ENCODE measurements at regions not wholly inside any gene's neighbourhood (a gene's known extent, or its start where the extent isn't known, plus 50 kb on each side); places are given as distances from the start of the nearest gene placed in this dataset.

DNA sequence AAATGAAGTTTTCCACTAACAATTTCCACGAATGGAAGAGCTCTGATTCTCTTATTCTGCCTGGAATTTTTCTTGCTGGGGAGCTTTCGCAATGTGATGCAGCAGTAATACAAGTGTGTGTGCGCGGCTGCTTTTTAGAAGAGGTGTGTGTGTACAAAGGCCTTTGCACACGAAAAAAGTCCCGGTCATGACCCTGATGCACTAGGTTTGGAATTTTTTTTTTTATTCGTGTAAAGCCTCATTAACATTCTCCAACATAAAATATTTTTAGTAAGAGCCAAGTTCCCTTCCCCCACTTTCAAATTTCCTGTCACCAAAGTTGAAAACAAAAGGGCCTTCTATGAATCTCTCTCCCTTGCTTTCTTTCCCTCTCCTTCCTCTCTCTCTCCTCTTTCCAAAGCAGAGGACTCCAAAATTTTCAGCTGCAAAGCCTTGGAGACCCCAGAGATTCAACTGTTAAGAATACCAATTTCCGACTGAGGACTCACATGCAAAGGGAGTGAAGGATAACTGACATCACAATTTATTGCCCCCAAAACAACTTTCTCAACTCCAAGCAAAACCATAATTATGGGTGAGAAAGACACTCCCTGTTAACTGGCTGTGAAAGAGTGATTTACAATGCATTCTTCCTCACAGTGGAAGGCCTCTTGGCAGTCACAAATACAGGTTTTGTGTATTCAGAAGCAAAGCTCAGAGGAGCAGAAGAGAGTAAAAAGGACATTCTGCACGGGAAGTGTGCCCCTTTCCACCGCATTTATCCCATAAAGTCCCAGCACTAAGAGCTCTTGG, 421.2 kb upstream of the JARID2 start:
- H3K27me3 Mint-ChIP-seq (ENCODE audit: unreplicated experiment), result peaks cover 13% of the 10 kb centered on the region
- H3K4me3 Mint-ChIP-seq (ENCODE audit: low read depth, unreplicated experiment), result no peak overlapping the region
- no peaks in the 10 kb centered on the region for H3K36me3 Mint-ChIP-seq (ENCODE audit: insufficient read depth, unreplicated experiment)
- TF ChIP-seq, protein P1, sequence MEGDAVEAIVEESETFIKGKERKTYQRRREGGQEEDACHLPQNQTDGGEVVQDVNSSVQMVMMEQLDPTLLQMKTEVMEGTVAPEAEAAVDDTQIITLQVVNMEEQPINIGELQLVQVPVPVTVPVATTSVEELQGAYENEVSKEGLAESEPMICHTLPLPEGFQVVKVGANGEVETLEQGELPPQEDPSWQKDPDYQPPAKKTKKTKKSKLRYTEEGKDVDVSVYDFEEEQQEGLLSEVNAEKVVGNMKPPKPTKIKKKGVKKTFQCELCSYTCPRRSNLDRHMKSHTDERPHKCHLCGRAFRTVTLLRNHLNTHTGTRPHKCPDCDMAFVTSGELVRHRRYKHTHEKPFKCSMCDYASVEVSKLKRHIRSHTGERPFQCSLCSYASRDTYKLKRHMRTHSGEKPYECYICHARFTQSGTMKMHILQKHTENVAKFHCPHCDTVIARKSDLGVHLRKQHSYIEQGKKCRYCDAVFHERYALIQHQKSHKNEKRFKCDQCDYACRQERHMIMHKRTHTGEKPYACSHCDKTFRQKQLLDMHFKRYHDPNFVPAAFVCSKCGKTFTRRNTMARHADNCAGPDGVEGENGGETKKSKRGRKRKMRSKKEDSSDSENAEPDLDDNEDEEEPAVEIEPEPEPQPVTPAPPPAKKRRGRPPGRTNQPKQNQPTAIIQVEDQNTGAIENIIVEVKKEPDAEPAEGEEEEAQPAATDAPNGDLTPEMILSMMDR (IDR thresholded peaks at IDR 0.05; ENCODE audit: unreplicated experiment), result no peak
- BruUV-seq (replicated peaks), result no TSS peak
- H3K9me3 Mint-ChIP-seq (ENCODE audit: low read depth, unreplicated experiment), result peaks cover 1% of the 10 kb centered on the region
- no peak for DNase-seq
- CTCF ChIA-PET, result no interaction called here
- H3K4me1 Mint-ChIP-seq (ENCODE audit: low read depth, unreplicated experiment), result no peaks in the 10 kb centered on the region
- intact Hi-C loops (cut with micrococcal nuclease; ENCODE audit: unreplicated experiment), result no loop called here
- H3K27ac Mint-ChIP-seq (ENCODE audit: unreplicated experiment), result no peak overlapping the region

DNA sequence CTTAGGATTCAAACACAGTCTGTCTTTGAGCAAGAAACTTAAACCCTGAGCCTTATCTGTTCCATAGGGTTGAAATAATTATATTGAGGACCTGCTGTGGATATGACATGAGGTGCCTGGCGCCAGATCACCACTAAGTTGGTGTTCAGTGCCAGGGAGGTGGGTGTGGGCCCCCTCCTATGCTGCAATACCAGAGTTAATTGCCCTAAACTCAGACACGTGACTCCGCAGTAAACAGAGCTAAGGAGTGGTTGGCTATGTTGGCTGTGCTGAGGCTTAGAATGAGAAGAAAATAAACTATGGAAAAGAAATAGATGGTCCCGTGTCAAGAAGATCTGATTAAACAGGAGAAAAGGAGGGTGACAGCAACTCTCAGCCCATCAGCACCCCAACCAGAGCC, 419.4 kb upstream of the JARID2 start:
- Mint-ChIP-seq H3K27me3 (ENCODE audit: unreplicated experiment) (peaks cover 13% of the 10 kb centered on the region), H3K27ac (ENCODE audit: unreplicated experiment) (no peak overlapping the region), H3K9me3 (ENCODE audit: low read depth, unreplicated experiment) (no peaks in the 10 kb centered on the region), H3K36me3 (ENCODE audit: insufficient read depth, unreplicated experiment) (no peaks in the 10 kb centered on the region), H3K4me3 (ENCODE audit: low read depth, unreplicated experiment) (no peak overlapping the region), H3K4me1 (ENCODE audit: low read depth, unreplicated experiment) (no peaks in the 10 kb centered on the region)
- TF ChIP-seq, protein P1 (IDR thresholded peaks at IDR 0.05; ENCODE audit: unreplicated experiment), result no peak
- no TSS peak for BruUV-seq (replicated peaks)
- CTCF ChIA-PET, result no interaction called here
- DNase-seq, result no peak
- intact Hi-C loops (cut with micrococcal nuclease; ENCODE audit: unreplicated experiment), result no loop called here

DNA sequence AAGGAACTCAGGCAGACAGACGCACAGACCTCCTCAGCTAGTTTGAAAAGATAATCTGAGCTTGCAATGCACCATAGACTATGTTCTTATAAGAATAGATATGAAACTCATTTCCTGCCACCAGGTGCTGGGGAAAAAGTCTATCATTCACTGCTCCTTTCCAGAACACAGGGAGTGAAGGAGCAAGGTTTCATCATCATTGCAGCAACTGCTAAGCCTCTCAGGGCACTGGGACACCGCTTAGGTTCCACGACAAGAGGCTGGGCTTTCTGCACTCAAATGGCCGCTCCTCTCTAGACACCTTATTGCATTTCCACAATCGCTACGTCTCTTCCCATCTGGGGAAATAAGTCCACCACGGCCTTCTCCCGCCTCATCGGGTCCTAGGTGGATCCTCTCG, 418.5 kb upstream of the JARID2 start:
- DNase-seq, result no peak
- H3K9me3 Mint-ChIP-seq (ENCODE audit: low read depth, unreplicated experiment), result no peaks in the 10 kb centered on the region
- no peak overlapping the region for H3K27ac Mint-ChIP-seq (ENCODE audit: unreplicated experiment)
- no peak overlapping the region for H3K4me3 Mint-ChIP-seq (ENCODE audit: low read depth, unreplicated experiment)
- H3K4me1 Mint-ChIP-seq (ENCODE audit: low read depth, unreplicated experiment), result no peaks in the 10 kb centered on the region
- no TSS peak for BruUV-seq (replicated peaks)
- peaks cover 13% of the 10 kb centered on the region for H3K27me3 Mint-ChIP-seq (ENCODE audit: unreplicated experiment)
- CTCF ChIA-PET, result no interaction called here
- H3K36me3 Mint-ChIP-seq (ENCODE audit: insufficient read depth, unreplicated experiment), result no peaks in the 10 kb centered on the region
- intact Hi-C loops (cut with micrococcal nuclease; ENCODE audit: unreplicated experiment), result no loop called here
- TF ChIP-seq, protein P1 (IDR thresholded peaks at IDR 0.05; ENCODE audit: unreplicated experiment), result no peak

DNA sequence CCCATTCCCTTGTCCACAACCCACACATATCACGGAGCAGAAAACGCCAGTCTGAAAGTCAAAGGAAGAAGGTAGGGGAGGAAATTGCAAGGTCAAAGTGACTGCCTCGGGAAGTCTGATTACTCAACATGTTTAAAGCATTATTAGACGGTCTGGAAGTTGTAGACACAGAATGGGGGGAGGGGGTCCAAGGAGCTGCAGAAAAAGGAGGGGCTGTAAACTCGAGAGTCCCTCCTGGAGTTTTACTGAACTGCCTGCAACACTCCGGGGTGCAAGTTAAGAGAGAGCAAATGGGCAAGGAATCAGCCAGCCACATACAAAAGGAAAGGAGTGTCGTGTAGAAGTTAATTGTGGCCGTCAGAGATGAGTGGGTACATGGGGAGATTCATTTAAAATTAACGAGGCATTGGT, 417.7 kb upstream of the JARID2 start:
- Mint-ChIP-seq H3K36me3 (ENCODE audit: insufficient read depth, unreplicated experiment) (no peaks in the 10 kb centered on the region), H3K27ac (ENCODE audit: unreplicated experiment) (no peak overlapping the region), H3K27me3 (ENCODE audit: unreplicated experiment) (peaks cover 13% of the 10 kb centered on the region), H3K4me3 (ENCODE audit: low read depth, unreplicated experiment) (no peak overlapping the region), H3K4me1 (ENCODE audit: low read depth, unreplicated experiment) (no peaks in the 10 kb centered on the region), H3K9me3 (ENCODE audit: low read depth, unreplicated experiment) (no peaks in the 10 kb centered on the region)
- no peak for DNase-seq
- intact Hi-C loops (cut with micrococcal nuclease; ENCODE audit: unreplicated experiment), result no loop called here
- TF ChIP-seq, protein P1 (IDR thresholded peaks at IDR 0.05; ENCODE audit: unreplicated experiment), result no peak
- no TSS peak for BruUV-seq (replicated peaks)
- CTCF ChIA-PET, result no interaction called here
